ENCODE measurements at regions not wholly inside any gene's neighbourhood (a gene's known extent, or its start where the extent isn't known, plus 50 kb on each side); places are given as distances from the start of the nearest gene placed in this dataset.

DNA sequence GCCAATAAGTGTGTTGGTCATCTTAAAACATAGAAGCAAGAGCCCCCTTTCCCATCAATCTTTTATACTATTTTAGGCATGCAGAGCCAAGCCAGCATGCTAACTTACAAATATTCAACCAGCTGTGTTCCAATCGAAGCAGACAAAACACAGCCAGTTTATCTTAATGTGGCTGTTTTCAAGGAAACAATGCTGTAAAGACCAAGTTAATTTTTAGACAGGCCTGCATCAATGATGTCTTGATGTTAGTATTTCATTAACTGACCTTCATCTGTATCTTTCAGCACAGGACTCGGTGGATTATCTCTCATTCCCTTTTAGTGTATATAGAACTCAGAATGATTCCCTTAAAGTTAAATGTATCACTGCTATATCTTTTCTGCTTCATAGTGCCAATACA, 262.0 kb upstream of the ZWINT start:
- no peak overlapping the region for H3K4me3 ChIP-seq
- no peaks in the 10 kb centered on the region for H3K4me1 ChIP-seq
- no peak for TF ChIP-seq POLR2A (IDR thresholded peaks at IDR 0.05)
- TF ChIP-seq, protein P1, sequence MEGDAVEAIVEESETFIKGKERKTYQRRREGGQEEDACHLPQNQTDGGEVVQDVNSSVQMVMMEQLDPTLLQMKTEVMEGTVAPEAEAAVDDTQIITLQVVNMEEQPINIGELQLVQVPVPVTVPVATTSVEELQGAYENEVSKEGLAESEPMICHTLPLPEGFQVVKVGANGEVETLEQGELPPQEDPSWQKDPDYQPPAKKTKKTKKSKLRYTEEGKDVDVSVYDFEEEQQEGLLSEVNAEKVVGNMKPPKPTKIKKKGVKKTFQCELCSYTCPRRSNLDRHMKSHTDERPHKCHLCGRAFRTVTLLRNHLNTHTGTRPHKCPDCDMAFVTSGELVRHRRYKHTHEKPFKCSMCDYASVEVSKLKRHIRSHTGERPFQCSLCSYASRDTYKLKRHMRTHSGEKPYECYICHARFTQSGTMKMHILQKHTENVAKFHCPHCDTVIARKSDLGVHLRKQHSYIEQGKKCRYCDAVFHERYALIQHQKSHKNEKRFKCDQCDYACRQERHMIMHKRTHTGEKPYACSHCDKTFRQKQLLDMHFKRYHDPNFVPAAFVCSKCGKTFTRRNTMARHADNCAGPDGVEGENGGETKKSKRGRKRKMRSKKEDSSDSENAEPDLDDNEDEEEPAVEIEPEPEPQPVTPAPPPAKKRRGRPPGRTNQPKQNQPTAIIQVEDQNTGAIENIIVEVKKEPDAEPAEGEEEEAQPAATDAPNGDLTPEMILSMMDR (IDR thresholded peaks at IDR 0.05): no peak

DNA sequence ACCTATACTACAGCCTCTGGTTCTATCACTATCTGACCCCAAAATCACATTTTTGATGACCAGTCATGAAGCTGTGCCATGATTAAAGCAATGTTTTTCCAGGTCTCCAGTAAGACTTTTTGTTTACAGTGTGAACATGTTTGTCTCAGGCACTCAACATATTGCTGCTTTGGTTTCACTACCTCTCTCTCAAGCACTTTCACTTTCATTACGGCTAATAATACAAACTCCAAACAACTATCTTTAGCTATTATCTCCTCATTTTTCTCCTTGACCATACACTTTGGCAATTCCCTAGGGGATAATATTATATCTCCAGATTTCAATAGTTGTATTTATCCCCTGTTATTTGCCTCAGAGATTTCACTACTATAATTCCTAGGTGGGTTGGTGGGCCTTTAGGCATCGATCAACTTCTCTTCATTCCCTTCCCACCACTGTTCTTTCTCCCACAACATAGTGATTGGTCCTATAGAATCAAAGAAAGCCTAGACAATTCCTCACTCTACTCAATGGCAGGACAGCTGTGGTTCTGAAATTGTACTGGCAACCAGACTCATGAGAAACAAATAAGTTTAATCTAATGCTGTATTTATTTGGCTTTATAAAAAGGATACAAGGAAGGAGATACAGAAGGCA, 261.4 kb upstream of the ZWINT start:
- Histone ChIP-seq H3K4me1 (no peaks in the 10 kb centered on the region), H3K9me3 (no peaks in the 10 kb centered on the region), H3K27ac (no peak overlapping the region), H3K4me3 (peak overlapping the region in 1 of 4 donors; percentile 21), H3K36me3 (no peaks in the 10 kb centered on the region), H3K27me3 (no peaks in the 10 kb centered on the region)
- TF ChIP-seq EP300 (IDR thresholded peaks at IDR 0.05) (no peak), POLR2A (IDR thresholded peaks at IDR 0.05) (no peak)
- TF ChIP-seq, protein P1 (IDR thresholded peaks at IDR 0.05): no peak
- DNase-seq (ENCODE audit: low spot score in 2 of 2): no peak
- WGBS, 2 donors: 75% methylated on average over 2 of the region's 2 CpGs

More for the DNA sequence above, 262.0 kb upstream of the ZWINT start:
- Histone ChIP-seq H3K27me3 (no peaks in the 10 kb centered on the region), H3K36me3 (no peaks in the 10 kb centered on the region), H3K9me3 (no peaks in the 10 kb centered on the region), H3K27ac (no peak overlapping the region)
- 41 to 43% methylated on average over 2 of the region's 2 CpGs for WGBS, 2 donors
- DNase-seq (ENCODE audit: low spot score in 2 of 2): no peak

DNA sequence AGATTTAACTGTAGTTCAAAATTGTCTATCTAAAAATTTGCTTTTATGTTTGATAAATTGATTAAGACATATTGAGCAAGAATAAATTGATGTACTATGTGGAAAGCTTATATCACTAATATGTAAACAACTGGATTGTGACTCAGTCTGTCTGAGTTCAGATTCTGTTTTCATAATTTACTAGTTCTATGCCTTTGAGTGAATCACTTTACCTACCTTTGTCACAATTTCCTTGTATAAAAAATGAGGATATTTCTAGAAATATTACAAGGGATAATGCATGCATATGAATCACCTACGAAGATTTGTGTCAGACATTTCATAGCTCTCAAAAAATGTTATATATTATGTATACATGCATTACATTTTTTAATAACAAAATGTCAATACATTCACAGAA, 245.1 kb upstream of the ZWINT start:
- no peak for DNase-seq (ENCODE audit: low spot score in 2 of 2)
- 86 to 87% methylated on average over 1 of the region's 1 CpG for WGBS, 2 donors
- H3K27me3 ChIP-seq: no peaks in the 10 kb centered on the region

DNA sequence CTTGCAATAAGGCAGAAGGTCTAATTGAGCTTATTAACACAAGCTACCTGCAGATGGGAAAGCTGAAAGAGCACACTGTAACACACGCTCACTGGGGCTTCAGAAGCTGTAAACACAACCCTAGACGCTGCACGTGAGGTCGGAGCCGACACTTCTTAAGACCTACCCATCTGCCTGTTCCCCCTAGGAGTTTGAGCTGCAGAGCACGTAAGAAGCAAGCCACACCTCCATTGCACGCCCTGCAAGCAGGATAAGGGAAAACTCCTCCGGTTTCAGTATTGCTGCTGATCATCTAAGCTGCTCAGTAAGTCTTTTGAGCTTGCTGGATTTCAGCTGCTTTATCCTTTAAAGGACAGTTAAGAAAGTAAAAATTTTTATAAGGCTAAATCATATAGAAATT, 244.0 kb upstream of the ZWINT start:
- Histone ChIP-seq H3K27me3 (no peaks in the 10 kb centered on the region), H3K27ac (no peak overlapping the region), H3K36me3 (no peaks in the 10 kb centered on the region), H3K4me3 (no peak overlapping the region), H3K4me1 (no peaks in the 10 kb centered on the region), H3K9me3 (no peaks in the 10 kb centered on the region)
- no peak for DNase-seq (ENCODE audit: low spot score in 2 of 2)
- WGBS, 2 donors: 15 to 32% methylated on average over 8 of the region's 8 CpGs
- TF ChIP-seq EP300 (IDR thresholded peaks at IDR 0.05) (no peak), POLR2A (IDR thresholded peaks at IDR 0.05) (no peak)
- TF ChIP-seq, protein P1 (IDR thresholded peaks at IDR 0.05): no peak

More for the DNA sequence above, 245.1 kb upstream of the ZWINT start:
- no peak overlapping the region for H3K4me3 ChIP-seq
- H3K9me3 ChIP-seq: no peaks in the 10 kb centered on the region
- TF ChIP-seq POLR2A (IDR thresholded peaks at IDR 0.05) (no peak), EP300 (IDR thresholded peaks at IDR 0.05) (no peak)
- TF ChIP-seq, protein P1 (IDR thresholded peaks at IDR 0.05): no peak
- no peaks in the 10 kb centered on the region for H3K36me3 ChIP-seq
- H3K4me1 ChIP-seq: no peaks in the 10 kb centered on the region
- H3K27ac ChIP-seq: no peak overlapping the region

DNA sequence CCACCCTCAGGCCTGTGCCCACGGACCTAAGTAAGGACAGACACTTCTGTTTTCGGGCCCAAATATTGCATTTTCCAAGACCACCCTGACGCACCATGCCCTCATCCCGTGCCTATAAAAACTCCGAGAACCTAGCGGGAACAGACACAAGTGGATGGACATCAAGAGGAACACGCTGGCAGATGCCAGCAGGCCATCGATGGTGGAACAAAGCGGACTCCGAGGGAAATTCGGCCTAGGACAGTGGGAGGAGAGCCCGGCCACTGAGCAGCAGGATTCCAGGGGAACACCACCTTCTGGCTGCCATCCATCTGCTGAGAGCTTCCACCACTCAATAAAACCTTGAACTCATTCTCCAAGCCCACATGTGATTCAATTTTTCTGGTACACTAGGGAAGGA, 243.6 kb upstream of the ZWINT start:
- WGBS, 2 donors: 82 to 87% methylated on average over 12 of the region's 12 CpGs
- Histone ChIP-seq H3K36me3 (no peaks in the 10 kb centered on the region), H3K4me3 (no peak overlapping the region), H3K4me1 (no peaks in the 10 kb centered on the region), H3K9me3 (no peaks in the 10 kb centered on the region), H3K27ac (no peak overlapping the region), H3K27me3 (no peaks in the 10 kb centered on the region)
- TF ChIP-seq POLR2A (IDR thresholded peaks at IDR 0.05): no peak
- no peak for TF ChIP-seq EP300 (IDR thresholded peaks at IDR 0.05)
- TF ChIP-seq, protein P1 (IDR thresholded peaks at IDR 0.05): no peak
- no peak for DNase-seq (ENCODE audit: low spot score in 2 of 2)

Measured in tibial nerve (tissue), 4 donors.